Activated CD8-positive, alpha-beta T cell treated with anti-CD3 and anti-CD28 coated beads, Interleukin-2, amount 10 ng/mL, durations not matched to agents 7 days and 5 days (primary cell): ENCODE measurements at regions not wholly inside any gene's neighbourhood (a gene's known extent, or its start where the extent isn't known, plus 50 kb on each side); places are given as distances from the start of the nearest gene placed in this dataset.

ENCODE experiments used
- ATAC-seq: fragments of 150-1000 bp; cut with Tn5 transposase; one replicate; pipeline ENCODE4 v1.10.0; 2021; ENCODE audit warnings: moderate library complexity
- CTCF ChIA-PET: fragments of 350-600 bp; sonication (Branson Sonifier 250); formaldehyde crosslinking; loops from one replicate; lab custom pipeline; 2021; ENCODE audit warnings: antibody characterized with exemption; lab: Charles Lee
- POLR2A ChIA-PET: fragments of 350-600 bp; sonication (Branson Sonifier 250); formaldehyde crosslinking; loops from one replicate; lab custom pipeline; 2021; ENCODE audit warnings: antibody characterized with exemption; lab: Charles Lee
- DNase-seq: peaks from one replicate; pipeline ENCODE4 v3.0.0-alpha.2; 2020
- H3K27ac Mint-ChIP-seq: one replicate; pipeline ENCODE4 v1.8.0; 2021; ENCODE audit warnings: mild to moderate bottlenecking, mixed read lengths
- H3K27me3 Mint-ChIP-seq: one replicate; pipeline ENCODE4 v1.8.0; 2021; ENCODE audit warnings: low read depth, mixed read lengths
- H3K36me3 Mint-ChIP-seq: one replicate; pipeline ENCODE4 v1.8.0; 2021; ENCODE audit warnings: low read depth, mixed read lengths
- H3K4me1 Mint-ChIP-seq: one replicate; pipeline ENCODE4 v1.8.0; 2021; ENCODE audit warnings: low read depth, mixed read lengths
- H3K4me3 Mint-ChIP-seq: one replicate; pipeline ENCODE4 v1.8.0; 2021; ENCODE audit warnings: mild to moderate bottlenecking, mixed read lengths
- H3K9me3 Mint-ChIP-seq: one replicate; pipeline ENCODE4 v1.8.0; 2022; ENCODE audit warnings: mixed read lengths; ENCODE audit not compliant: insufficient read depth

GRCh38 chr5:16392718-16393117, 72.9 kb downstream of the ZNF622 start:
- CTCF ChIA-PET, result no interaction called here
- Mint-ChIP-seq H3K36me3 (no peaks in the 10 kb centered on the region), H3K4me1 (no peaks in the 10 kb centered on the region), H3K27ac (no peak overlapping the region), H3K27me3 (peaks cover 2% of the 10 kb centered on the region), H3K4me3 (no peak overlapping the region), H3K9me3 (no peaks in the 10 kb centered on the region)
- POLR2A ChIA-PET, result no interaction called here
- DNase-seq (no peak), ATAC-seq (no peak)

GRCh38 chr5:16391858-16392649, 73.5 kb downstream of the ZNF622 start:
- CTCF ChIA-PET, result no interaction called here
- Mint-ChIP-seq H3K27ac (no peak overlapping the region), H3K36me3 (no peaks in the 10 kb centered on the region), H3K27me3 (peaks cover 2% of the 10 kb centered on the region), H3K9me3 (no peaks in the 10 kb centered on the region), H3K4me1 (no peaks in the 10 kb centered on the region), H3K4me3 (no peak overlapping the region)
- POLR2A ChIA-PET, result no interaction called here
- ATAC-seq, result no peak
- no peak for DNase-seq

- Mint-ChIP-seq H3K36me3 (no peaks in the 10 kb centered on the region), H3K9me3 (no peaks in the 10 kb centered on the region), H3K27ac (no peak overlapping the region), H3K4me3 (no peak overlapping the region), H3K4me1 (no peaks in the 10 kb centered on the region), H3K27me3 (peaks cover 2% of the 10 kb centered on the region)
- no peak for ATAC-seq
- DNase-seq, result no peak
- POLR2A ChIA-PET, result interaction anchor here (0.7 kb wide), 1 partner anchor 152 kb away, joined by 3 read pairs; no protein-coding TSS in a partner anchor
- CTCF ChIA-PET, result no interaction called here
Observed at GRCh38 chr5:16390825-16391224, 74.8 kb downstream of the ZNF622 start.

GRCh38 chr5:16385516-16386090, 80.0 kb downstream of the ZNF622 start:
- no peaks in the 10 kb centered on the region for H3K9me3 Mint-ChIP-seq
- ATAC-seq (no peak), DNase-seq (no peak)
- ChIA-PET CTCF (no interaction called here), POLR2A (no interaction called here)
- H3K27me3 Mint-ChIP-seq, result peaks cover 2% of the 10 kb centered on the region
- no peak overlapping the region for H3K27ac Mint-ChIP-seq
- H3K4me3 Mint-ChIP-seq, result no peak overlapping the region
- no peaks in the 10 kb centered on the region for H3K4me1 Mint-ChIP-seq
- H3K36me3 Mint-ChIP-seq, result no peaks in the 10 kb centered on the region

- CTCF ChIA-PET, result no interaction called here
- H3K36me3 Mint-ChIP-seq, result no peaks in the 10 kb centered on the region
- H3K4me1 Mint-ChIP-seq, result no peaks in the 10 kb centered on the region
- H3K27ac Mint-ChIP-seq, result no peak overlapping the region
- no peak overlapping the region for H3K4me3 Mint-ChIP-seq
- H3K27me3 Mint-ChIP-seq, result no peaks in the 10 kb centered on the region
- POLR2A ChIA-PET, result no interaction called here
- no peak for ATAC-seq
- H3K9me3 Mint-ChIP-seq, result no peaks in the 10 kb centered on the region
- DNase-seq, result no peak
Observed at GRCh38 chr5:16384804-16385203, 80.8 kb downstream of the ZNF622 start.

GRCh38 chr5:16384222-16384621, 81.4 kb downstream of the ZNF622 start:
- Mint-ChIP-seq H3K27ac (no peak overlapping the region), H3K9me3 (no peaks in the 10 kb centered on the region), H3K4me1 (no peaks in the 10 kb centered on the region), H3K27me3 (no peaks in the 10 kb centered on the region), H3K36me3 (no peaks in the 10 kb centered on the region), H3K4me3 (no peak overlapping the region)
- ChIA-PET POLR2A (no interaction called here), CTCF (no interaction called here)
- no peak for ATAC-seq
- no peak for DNase-seq

GRCh38 chr5:16383544-16384052, 82.0 kb downstream of the ZNF622 start:
- no peaks in the 10 kb centered on the region for H3K4me1 Mint-ChIP-seq
- POLR2A ChIA-PET, result no interaction called here

GRCh38 chr5:16382047-16382446, 83.6 kb downstream of the ZNF622 start:
- Mint-ChIP-seq H3K36me3 (no peaks in the 10 kb centered on the region), H3K9me3 (no peaks in the 10 kb centered on the region), H3K4me3 (no peak overlapping the region), H3K27me3 (no peaks in the 10 kb centered on the region), H3K27ac (no peak overlapping the region), H3K4me1 (no peaks in the 10 kb centered on the region)
- ATAC-seq (no peak), DNase-seq (no peak)
- ChIA-PET POLR2A (no interaction called here), CTCF (no interaction called here)

More at GRCh38 chr5:16383544-16384052, 82.0 kb downstream of the ZNF622 start:
- H3K27me3 Mint-ChIP-seq, result no peaks in the 10 kb centered on the region
- H3K9me3 Mint-ChIP-seq, result no peaks in the 10 kb centered on the region
- H3K27ac Mint-ChIP-seq, result no peak overlapping the region
- no peak for ATAC-seq
- DNase-seq, result no peak
- H3K4me3 Mint-ChIP-seq, result no peak overlapping the region
- CTCF ChIA-PET, result no interaction called here
- no peaks in the 10 kb centered on the region for H3K36me3 Mint-ChIP-seq

- ChIA-PET CTCF (no interaction called here), POLR2A (no interaction called here)
- Mint-ChIP-seq H3K27me3 (no peaks in the 10 kb centered on the region), H3K4me1 (no peaks in the 10 kb centered on the region), H3K36me3 (no peaks in the 10 kb centered on the region), H3K9me3 (no peaks in the 10 kb centered on the region), H3K4me3 (no peak overlapping the region), H3K27ac (no peak overlapping the region)
- ATAC-seq (no peak), DNase-seq (no peak)
Observed at GRCh38 chr5:16378762-16379161, 86.8 kb downstream of the ZNF622 start.

- ATAC-seq, result no peak
- H3K27ac Mint-ChIP-seq, result no peak overlapping the region
- no peaks in the 10 kb centered on the region for H3K36me3 Mint-ChIP-seq
- POLR2A ChIA-PET, result no interaction called here
- DNase-seq, result no peak
- H3K4me3 Mint-ChIP-seq, result no peak overlapping the region
- H3K27me3 Mint-ChIP-seq, result no peaks in the 10 kb centered on the region
- no peaks in the 10 kb centered on the region for H3K4me1 Mint-ChIP-seq
- CTCF ChIA-PET, result no interaction called here
- no peaks in the 10 kb centered on the region for H3K9me3 Mint-ChIP-seq
Observed at GRCh38 chr5:16372493-16372892, 93.1 kb downstream of the ZNF622 start.

- no peak for DNase-seq
- peaks cover 2% of the 10 kb centered on the region for H3K27me3 Mint-ChIP-seq
- ChIA-PET CTCF (no interaction called here), POLR2A (no interaction called here)
- no peak for ATAC-seq
- no peaks in the 10 kb centered on the region for H3K36me3 Mint-ChIP-seq
- no peaks in the 10 kb centered on the region for H3K9me3 Mint-ChIP-seq
- H3K4me1 Mint-ChIP-seq, result no peaks in the 10 kb centered on the region
- H3K27ac Mint-ChIP-seq, result no peak overlapping the region
- no peak overlapping the region for H3K4me3 Mint-ChIP-seq
Observed at GRCh38 chr5:16366491-16366890, 99.1 kb downstream of the ZNF622 start.

GRCh38 chr5:16364910-16365309, 100.7 kb downstream of the ZNF622 start:
- Mint-ChIP-seq H3K4me3 (no peak overlapping the region), H3K36me3 (no peaks in the 10 kb centered on the region), H3K4me1 (no peaks in the 10 kb centered on the region), H3K27ac (no peak overlapping the region), H3K27me3 (peaks cover 2% of the 10 kb centered on the region), H3K9me3 (no peaks in the 10 kb centered on the region)
- ChIA-PET POLR2A (no interaction called here), CTCF (no interaction called here)
- no peak for DNase-seq
- ATAC-seq, result no peak
